ENCODE measurements at regions not wholly inside any gene's neighbourhood (a gene's known extent, or its start where the extent isn't known, plus 50 kb on each side); places are given as distances from the start of the nearest gene placed in this dataset.

DNA sequence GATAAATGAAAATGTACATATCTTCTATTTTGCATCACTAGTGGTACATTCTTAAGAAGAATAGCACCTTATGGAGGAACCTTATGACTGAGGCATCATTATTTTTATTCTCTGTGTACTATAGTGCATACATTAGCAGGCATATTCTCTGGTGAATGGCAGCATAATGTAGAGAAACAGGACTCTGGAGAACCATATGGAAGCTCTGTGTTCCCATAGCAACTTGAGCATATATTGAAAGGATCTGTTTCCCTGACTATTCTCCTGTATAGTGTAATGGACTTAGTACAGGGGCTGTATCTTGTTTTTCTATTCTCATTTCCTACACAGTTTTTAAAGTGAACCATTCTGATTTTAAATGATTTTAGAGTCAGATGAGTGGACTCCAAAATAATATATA lies 128.4 kb upstream of the SMIM30 start:
- Histone ChIP-seq H2AK9ac (replicated peaks; ENCODE audit: low read depth, low read length, poor library complexity) (no peak overlapping the region), H3K36me3 (ENCODE audit: control insufficient read depth, insufficient read depth, low read length) (no peaks in the 10 kb centered on the region), H2BK120ac (ENCODE audit: low read depth, low read length) (no peak overlapping the region), H3K9ac (ENCODE audit: low read depth, low read length) (no peak overlapping the region), H3K79me1 (ENCODE audit: low read depth in 1 of 2, low read length in 2 of 2) (no peaks in the 10 kb centered on the region), H3K4ac (ENCODE audit: low read depth, low read length) (no peak overlapping the region), H2AK5ac (ENCODE audit: low read depth, low read length) (no peak overlapping the region), H4K20me1 (ENCODE audit: insufficient read depth, low read length) (no peaks in the 10 kb centered on the region), H3K18ac (ENCODE audit: low read depth, low read length) (no peak overlapping the region), H4K8ac (ENCODE audit: low read depth in 2 of 2, low read length in 2 of 2) (no peak overlapping the region), H3K27ac (ENCODE audit: insufficient read depth, low read length) (no peak overlapping the region), H2BK15ac (ENCODE audit: low read depth, low read length) (no peak overlapping the region), H3K27me3 (ENCODE audit: control insufficient read depth, insufficient read depth, low read length) (no peaks in the 10 kb centered on the region), H4K5ac (ENCODE audit: low read depth, low read length) (no peak overlapping the region), H2BK5ac (ENCODE audit: low read depth, low read length, poor library complexity, severe bottlenecking) (no peak overlapping the region), H3K9me1 (ENCODE audit: insufficient read depth, low read length) (no peaks in the 10 kb centered on the region), H2BK20ac (ENCODE audit: low read depth, low read length) (no peak overlapping the region), H3K23ac (ENCODE audit: low read depth, low read length) (no peak overlapping the region), H3K9me3 (ENCODE audit: control insufficient read depth, insufficient read depth, low read length) (no peaks in the 10 kb centered on the region), H4K91ac (ENCODE audit: insufficient read depth, low read depth, low read length) (no peak overlapping the region), H3K4me2 (ENCODE audit: low read depth, low read length) (no peak overlapping the region), H3K56ac (ENCODE audit: extremely low read depth, insufficient read depth, low read length) (no peak overlapping the region), H3K4me3 (ENCODE audit: insufficient read depth, low read depth, low read length) (no peak overlapping the region), H3K4me1 (ENCODE audit: control insufficient read depth, insufficient read depth, low read length) (no peaks in the 10 kb centered on the region), H2AFZ (replicated peaks; ENCODE audit: low read length, poor library complexity) (no peak overlapping the region), H3K14ac (replicated peaks; ENCODE audit: low read depth, low read length) (no peak overlapping the region)
- ChIA-PET CTCF (interaction anchor here (0.7 kb wide), 1 partner anchor 22 kb away, joined by 3 read pairs; no protein-coding TSS in a partner anchor), POLR2A (ENCODE audit: unreplicated experiment) (no interaction called here)
- in situ Hi-C loops (cut with MboI; ENCODE audit: low sequenced_read_pairs) = no loop called here
- dilution Hi-C loops (cut with HindIII; ENCODE audit: low sequenced_read_pairs, unreplicated experiment) = no loop called here
- TF ChIP-seq, protein P1, sequence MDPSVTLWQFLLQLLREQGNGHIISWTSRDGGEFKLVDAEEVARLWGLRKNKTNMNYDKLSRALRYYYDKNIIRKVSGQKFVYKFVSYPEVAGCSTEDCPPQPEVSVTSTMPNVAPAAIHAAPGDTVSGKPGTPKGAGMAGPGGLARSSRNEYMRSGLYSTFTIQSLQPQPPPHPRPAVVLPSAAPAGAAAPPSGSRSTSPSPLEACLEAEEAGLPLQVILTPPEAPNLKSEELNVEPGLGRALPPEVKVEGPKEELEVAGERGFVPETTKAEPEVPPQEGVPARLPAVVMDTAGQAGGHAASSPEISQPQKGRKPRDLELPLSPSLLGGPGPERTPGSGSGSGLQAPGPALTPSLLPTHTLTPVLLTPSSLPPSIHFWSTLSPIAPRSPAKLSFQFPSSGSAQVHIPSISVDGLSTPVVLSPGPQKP (IDR thresholded peaks at IDR 0.05; ENCODE audit: borderline replicate concordance, low read depth, low read length) = no peak
- TF ChIP-seq RAD21 (IDR thresholded peaks at IDR 0.05; ENCODE audit: low read length) = no peak
- TF ChIP-seq CEBPB (IDR thresholded peaks at IDR 0.05; ENCODE audit: low read depth, low read length) = no peak
- TF ChIP-seq POLR2A (IDR thresholded peaks at IDR 0.05; ENCODE audit: low read depth, low read length) = no peak
- no peak for TF ChIP-seq CHD1 (IDR thresholded peaks at IDR 0.05; ENCODE audit: low read depth, low read length)
- no peak for TF ChIP-seq NFE2L2 (IDR thresholded peaks at IDR 0.05; ENCODE audit: low read depth, low read length)
- no peak for TF ChIP-seq RCOR1 (IDR thresholded peaks at IDR 0.05; ENCODE audit: insufficient replicate concordance, low read length)
- no peak for TF ChIP-seq FOS (IDR thresholded peaks at IDR 0.05; ENCODE audit: low read depth, low read length)
- no peak for TF ChIP-seq MAZ (IDR thresholded peaks at IDR 0.05; ENCODE audit: borderline replicate concordance, low read depth, low read length)
- no peak for TF ChIP-seq RFX5 (IDR thresholded peaks at IDR 0.05; ENCODE audit: low read depth, low read length)
- no peak for TF ChIP-seq MAFK (IDR thresholded peaks at IDR 0.05; ENCODE audit: low read depth, low read length)
- TF ChIP-seq, protein P2, sequence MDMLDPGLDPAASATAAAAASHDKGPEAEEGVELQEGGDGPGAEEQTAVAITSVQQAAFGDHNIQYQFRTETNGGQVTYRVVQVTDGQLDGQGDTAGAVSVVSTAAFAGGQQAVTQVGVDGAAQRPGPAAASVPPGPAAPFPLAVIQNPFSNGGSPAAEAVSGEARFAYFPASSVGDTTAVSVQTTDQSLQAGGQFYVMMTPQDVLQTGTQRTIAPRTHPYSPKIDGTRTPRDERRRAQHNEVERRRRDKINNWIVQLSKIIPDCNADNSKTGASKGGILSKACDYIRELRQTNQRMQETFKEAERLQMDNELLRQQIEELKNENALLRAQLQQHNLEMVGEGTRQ (IDR thresholded peaks at IDR 0.05; ENCODE audit: low read depth, low read length) = no peak
- TF ChIP-seq MXI1 (IDR thresholded peaks at IDR 0.05; ENCODE audit: borderline replicate concordance, low read depth, low read length) = no peak
- no peak for TF ChIP-seq BHLHE40 (IDR thresholded peaks at IDR 0.05; ENCODE audit: low read depth, low read length)
- no peak for TF ChIP-seq SMC3 (IDR thresholded peaks at IDR 0.05; ENCODE audit: low read depth, low read length)
- no TSS peak for BruUV-seq (replicated peaks)
- intact Hi-C loops (cut with micrococcal nuclease) = no loop called here
- DNase-seq (no peak), ATAC-seq (ENCODE audit: low read depth) (no peak)

Measured in IMR-90 (cell line).